Right ventricle myocardium inferior (tissue), 1 donor: ENCODE measurements at regions not wholly inside any gene's neighbourhood (a gene's known extent, or its start where the extent isn't known, plus 50 kb on each side); places are given as distances from the start of the nearest gene placed in this dataset.
A peak's percentile ranks its signal among the peaks of the same experiment; 100 is the strongest.

Experiments used
- ATAC-seq: fragments of 200-7000 bp; cut with Tn5 transposase; one replicate; pipeline ENCODE4 v1.9.1; 2020; ENCODE audit warnings: mild to moderate bottlenecking, moderate library complexity
- DNase-seq: peaks from one replicate; pipeline ENCODE4 v3.0.0; 2021; ENCODE audit errors: missing footprints
- intact Hi-C: fragments of 100-400 bp; cut with DNase I; formaldehyde crosslinking; loops from one replicate; pipeline ENCODE4 v1.11.0; 2022
- donor health status: DM: no; HTN: yes; CAD: no; lungs with severe emphysema.

DNA sequence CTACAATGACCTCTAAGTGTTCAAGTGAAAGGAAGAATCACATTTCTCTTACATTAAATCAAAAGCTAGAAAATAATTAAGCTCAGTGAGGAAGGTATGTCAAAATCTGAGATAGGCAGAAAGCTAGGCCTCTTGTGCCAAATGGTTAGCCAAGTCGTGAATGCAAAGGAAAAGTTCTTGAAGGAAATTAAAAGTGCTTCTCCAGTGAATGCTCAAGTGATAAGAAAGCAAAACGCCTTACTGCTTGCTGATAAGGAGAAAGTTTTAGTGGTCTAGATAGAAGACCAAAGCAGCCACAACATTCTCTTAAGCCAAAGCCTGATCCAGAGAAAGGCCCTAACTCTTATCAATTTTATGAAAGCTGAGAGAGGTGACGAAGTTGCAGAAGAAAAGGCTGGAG, 932.3 kb upstream of the ACVR2A start:
- DNase-seq (no peak), ATAC-seq (no peak)
- intact Hi-C loops: no loop called here

DNA sequence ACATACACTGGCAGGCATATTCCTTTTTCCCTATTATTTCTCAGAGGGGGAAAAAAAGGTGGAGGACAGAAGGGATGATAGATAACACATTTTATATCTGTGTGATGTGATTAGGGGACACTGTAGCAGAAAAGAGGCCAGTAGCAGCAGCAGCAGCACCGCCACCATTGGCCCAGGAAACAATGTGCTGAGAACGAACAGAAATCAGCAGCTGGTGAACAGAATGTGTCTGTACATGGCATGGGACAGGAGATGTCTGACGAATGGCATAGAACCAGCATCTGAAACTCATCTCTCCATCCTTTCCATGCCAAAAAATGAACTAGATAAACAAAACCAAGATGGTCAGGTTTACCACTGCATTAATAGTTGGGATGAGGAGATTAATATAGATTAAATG, 936.1 kb upstream of the ACVR2A start:
- DNase-seq (no peak), ATAC-seq (no peak)
- intact Hi-C loops: no loop called here

DNA sequence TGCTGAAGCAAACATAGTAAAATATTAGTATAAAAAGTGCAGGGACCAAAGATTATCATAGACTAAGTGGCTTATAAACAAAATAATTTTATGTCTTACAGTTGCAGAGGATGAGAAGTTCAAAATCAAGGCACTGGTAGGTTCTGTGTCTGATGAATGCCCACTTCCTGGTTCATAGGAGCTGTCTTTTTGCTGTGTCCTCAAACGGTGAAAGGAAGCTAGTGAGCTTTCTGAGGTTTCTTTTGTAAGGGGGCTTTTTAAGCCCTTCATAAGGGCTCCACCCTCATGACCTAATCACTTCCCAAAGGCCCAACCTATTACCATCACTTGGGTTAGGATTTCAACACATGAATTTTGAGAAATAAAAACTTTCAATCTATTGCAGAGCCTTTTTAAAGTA, 946.7 kb upstream of the ACVR2A start:
- ATAC-seq (no peak), DNase-seq (no peak)
- intact Hi-C loops: no loop called here

DNA sequence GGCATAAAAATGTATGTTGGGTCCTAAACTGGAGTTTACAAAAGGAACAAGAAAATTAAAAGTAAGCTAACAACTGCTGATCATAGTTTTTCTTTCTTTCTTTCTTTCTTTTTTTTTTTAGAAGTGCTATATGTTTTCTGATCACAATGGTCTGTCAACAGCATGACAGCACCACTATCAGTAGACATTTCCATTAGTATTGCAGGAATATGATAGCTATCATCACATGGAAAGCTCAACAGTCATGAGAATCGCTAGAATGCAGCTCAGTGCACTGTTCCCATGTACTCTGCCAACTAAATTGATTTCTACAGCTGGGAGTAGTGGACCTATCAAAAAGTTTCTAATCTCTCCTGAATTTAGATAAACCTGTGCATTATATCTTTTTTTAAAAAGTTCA, 950.3 kb upstream of the ACVR2A start:
- intact Hi-C loops: no loop called here
- no peak for DNase-seq
- no peak for ATAC-seq

DNA sequence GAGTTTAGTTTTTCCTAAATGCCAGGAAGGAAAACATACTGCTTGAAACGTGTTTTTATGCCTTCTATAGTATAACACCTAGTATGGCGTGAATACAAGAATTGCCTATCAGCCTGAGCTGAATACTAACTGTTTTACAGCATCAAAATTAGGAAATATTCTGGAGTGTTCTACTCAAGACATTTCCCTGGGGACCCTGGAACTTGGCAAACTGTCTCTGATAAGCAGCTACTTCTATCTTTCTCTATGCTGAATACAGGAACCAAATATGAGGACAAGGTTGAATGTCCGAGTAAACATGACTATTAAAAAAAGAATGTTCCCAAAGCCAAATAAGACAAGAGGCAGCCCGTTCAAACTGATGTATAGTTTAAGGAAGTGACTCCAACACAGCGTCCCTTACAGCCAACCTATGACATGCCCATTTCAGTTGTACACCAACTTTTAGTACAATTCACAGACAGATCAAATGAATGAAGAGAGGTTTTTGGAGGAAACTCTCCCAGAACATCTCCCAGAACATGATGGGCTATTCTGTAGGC, 951.3 kb upstream of the ACVR2A start:
- ATAC-seq (no peak), DNase-seq (no peak)
- intact Hi-C loops: no loop called here

DNA sequence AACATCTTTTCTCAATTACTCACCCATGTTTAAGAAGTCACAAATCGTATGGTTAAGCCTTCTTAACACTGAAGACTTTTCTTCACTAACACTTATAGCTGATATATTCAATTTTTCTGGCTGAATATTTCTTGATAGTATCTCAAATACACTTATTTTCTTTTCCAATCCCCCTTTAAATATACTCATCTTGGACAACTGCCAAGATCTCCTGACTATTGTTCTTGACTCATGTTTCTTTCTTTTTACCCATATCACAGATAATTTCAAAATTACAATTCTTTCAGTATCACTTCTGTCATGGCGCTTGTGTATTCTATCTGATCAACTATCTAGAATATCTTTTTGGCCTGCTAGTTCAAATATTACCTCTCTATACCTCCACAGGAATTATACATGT, 954.3 kb upstream of the ACVR2A start:
- DNase-seq: no peak
- ATAC-seq: no peak
- intact Hi-C loops: no loop called here

DNA sequence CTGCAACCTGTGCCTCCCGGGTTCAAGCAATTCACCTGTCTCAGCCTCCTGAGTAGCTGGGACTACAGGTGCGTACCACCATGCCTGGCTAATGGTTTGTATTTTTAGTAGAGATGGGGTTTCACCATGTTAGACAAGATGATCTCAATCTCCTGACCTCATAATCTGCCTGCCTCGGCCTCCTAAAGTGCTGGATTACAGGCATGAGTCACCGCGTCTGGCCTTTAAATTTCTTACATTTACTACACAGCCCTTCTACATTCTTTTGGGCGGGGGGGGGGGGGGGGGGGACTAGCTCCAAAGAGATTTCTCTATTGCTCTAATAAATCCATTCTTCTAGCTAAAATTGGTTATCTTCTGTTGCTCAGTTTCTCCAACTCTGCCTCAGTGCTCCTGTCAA, 964.9 kb upstream of the ACVR2A start:
- ATAC-seq: no peak
- no peak for DNase-seq
- intact Hi-C loops: no loop called here

DNA sequence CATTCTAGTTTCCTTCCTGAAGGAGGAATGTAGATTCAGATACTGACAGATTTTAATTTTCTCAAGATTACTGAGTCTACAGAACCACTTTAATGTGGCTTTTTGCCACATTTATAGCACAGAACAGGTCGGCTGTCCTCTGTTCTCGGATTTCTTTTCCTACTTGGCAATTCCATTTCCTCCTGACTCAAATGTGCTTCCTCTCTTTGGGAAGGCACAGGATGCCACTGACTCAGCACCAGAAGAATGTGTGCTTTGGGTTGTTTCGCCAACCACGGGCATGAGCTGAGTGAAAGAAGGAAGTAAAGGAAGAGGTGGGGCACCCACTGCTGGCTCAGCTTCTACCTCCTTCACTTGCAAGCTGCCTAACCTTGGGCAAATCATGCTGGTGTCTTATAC, 970.6 kb upstream of the ACVR2A start:
- ATAC-seq: no peak
- intact Hi-C loops: no loop called here
- DNase-seq: peak; percentile 45

DNA sequence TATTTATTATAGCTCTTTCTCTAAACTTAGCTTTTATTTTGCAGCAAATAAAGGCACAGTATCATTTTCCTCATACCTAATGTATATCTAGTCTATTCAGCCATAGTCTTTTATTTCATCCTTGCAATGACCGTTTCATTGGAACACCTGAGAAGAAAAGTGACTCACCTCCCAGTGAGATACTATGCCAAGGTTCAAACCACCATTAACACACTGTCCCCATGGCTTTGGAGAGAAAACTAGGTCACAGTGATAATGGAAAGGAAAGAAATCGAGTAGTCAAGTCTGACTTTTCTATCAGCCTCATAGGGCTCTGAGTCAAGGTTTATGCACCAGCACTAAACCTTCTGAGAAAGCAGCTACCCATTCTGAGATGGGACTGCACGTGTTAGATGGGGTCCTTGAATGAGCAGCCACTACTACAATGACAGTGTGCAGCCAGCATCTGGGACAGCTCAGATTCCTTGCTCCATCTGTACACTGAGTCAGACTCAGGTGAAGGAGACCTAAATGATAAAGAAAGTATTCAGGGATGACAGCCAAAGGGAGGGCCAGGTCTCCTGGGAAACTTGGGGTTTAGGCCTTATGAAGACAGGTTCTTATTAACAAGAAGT, 971.1 kb upstream of the ACVR2A start:
- DNase-seq (no peak), ATAC-seq (no peak)
- intact Hi-C loops: no loop called here

DNA sequence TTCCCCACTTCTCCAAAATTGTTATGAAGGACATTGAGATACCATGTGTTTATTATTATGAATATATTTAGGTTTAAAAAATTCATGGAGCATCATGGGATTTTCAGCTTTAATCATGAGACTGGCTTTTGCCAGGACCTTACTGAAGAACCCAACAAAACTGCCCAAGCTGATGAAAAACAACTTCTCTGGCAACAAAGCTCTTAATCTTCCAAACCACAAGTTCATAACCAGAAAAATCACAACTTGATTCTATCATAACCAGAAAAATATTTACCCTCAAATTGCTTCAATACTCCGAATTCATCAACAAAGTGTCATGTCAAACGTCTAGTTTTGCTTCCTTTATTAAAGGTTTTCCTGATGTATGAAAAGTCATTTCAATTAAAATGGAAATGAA, 971.8 kb upstream of the ACVR2A start:
- DNase-seq: no peak
- no peak for ATAC-seq
- intact Hi-C loops: no loop called here

DNA sequence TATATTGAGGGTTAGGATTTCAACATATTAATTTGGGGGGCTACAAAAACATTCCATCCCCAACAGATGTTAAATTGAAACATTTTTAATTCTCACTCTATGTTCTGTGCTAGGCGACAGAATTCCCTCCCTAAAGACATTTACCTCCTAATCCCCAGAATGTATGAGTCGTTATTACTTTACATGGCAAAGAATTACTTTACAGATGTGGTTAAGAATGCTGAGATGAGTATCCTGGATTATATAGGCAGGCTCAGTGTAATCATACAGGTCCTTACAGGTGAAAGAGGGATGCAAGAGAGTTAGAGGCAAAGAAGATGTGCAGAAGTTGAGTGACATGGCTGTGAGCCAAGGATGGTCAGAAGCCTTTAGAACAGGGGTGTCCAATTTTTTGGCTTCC, 974.1 kb upstream of the ACVR2A start:
- intact Hi-C loops: no loop called here
- DNase-seq (no peak), ATAC-seq (no peak)

DNA sequence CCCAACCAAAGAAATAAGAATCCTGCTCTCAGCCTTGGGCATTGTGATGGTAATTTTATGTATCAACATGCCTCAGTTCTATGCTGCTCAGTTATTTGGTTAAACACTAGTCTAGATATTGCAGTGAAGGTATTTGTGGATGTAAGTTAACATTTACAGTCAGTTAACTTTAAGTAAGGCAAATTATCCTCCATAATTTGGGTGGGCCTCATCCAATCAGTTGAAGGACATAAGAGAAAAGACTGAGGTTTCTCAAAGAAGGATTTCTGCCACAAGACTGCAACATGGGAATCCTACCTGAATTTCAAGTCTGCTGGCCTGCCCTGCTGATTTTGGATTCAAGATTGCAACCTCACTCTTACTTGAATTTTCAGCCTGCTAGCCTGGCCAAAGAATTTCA, 975.5 kb upstream of the ACVR2A start:
- ATAC-seq (no peak), DNase-seq (no peak)
- intact Hi-C loops: no loop called here

DNA sequence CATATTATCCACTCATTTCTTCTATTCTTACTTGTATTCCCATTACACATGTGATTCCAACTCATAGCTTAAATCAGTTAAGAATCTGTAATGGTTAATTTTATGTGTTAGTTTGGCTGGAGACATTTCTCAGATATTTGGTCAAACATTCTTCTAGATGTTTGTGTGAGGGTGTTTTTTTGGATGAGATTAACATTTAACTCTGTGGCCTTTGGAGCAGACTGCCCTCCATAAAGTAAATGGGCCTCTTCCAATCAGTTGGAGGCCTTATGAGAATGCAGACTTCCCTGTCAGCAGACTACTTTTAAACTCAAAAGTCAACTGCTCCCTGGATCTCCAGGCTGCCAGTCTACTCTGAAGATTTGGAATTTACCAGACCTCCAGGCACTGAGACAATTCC, 976.8 kb upstream of the ACVR2A start:
- ATAC-seq (no peak), DNase-seq (no peak)
- intact Hi-C loops: no loop called here

DNA sequence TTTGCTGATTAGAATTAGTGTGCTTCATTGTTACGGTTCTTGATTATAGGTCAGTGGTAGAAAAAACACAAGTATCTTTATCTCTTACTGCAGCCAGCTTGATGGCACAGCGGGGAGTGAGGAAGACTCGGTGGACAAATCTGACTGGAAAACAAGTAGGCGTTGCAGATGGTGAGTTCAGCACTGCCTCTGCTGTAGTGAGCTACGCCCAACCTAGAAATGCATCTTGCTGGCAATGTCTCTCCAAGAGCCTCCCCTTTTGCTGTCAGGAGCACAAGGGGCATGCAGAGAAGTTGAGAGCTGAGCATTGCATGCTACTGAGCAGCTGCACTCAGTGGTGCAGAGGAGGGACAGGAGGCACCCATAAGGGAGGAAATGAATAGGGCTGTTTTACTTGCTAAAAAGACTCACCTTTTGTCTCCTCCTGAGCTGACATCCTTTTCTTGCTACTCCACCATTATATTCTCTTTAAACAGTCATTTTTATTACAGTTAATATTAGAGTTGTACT, 977.3 kb upstream of the ACVR2A start:
- ATAC-seq (no peak), DNase-seq (no peak)
- intact Hi-C loops: no loop called here

DNA sequence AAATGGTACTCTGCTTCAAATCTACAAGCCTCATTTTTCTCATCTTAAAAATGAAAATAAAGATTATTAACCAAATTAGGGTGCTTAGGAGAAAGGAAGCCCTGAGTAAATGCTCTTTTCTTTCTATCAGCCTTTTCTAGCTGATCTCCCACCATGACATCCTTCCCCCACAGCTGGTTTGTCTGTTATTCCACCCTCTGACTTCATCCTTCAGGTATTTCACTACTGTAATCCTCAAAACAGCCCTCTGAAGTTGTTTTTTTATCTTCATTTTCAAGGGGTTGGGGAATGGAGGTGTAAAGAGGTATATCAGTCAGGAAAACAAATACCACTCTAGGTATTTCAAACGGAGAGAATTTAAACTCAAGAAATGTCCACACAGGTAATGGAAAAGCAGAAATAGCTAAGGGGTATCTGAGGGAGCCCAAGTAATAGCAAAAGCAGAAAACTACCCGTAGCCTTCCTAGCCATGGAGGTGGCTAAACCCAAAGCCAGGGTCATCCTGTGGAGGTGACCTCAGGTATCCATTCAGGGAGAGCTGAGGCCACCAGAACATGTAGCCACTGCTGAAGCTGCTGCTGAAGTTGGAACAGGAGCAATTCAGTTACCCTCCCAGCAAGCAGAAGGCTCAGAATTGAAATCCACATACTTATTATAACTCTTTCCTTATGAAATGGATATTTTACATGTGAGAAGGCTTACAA, 990.9 kb upstream of the ACVR2A start:
- ATAC-seq (no peak), DNase-seq (no peak)
- intact Hi-C loops: no loop called here

DNA sequence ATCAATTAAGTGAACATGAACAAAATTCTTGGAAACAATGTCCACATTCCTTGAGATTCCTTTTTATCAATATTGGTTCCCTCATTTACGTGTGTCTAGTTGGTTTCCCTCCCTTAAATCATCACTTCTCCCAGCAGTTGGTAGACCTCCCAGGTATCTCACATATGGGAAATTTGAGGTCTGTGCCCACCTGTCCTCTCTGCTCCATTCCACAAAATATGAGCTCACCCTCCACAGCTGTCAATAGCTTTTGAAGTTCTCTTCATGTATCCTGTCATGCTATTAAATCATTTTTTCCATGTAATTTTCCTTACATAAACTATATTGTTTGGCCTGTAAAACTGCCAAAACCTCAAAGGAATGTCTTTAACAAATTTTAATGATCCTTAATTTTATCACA, 992.2 kb upstream of the ACVR2A start:
- DNase-seq (no peak), ATAC-seq (no peak)
- intact Hi-C loops: no loop called here

DNA sequence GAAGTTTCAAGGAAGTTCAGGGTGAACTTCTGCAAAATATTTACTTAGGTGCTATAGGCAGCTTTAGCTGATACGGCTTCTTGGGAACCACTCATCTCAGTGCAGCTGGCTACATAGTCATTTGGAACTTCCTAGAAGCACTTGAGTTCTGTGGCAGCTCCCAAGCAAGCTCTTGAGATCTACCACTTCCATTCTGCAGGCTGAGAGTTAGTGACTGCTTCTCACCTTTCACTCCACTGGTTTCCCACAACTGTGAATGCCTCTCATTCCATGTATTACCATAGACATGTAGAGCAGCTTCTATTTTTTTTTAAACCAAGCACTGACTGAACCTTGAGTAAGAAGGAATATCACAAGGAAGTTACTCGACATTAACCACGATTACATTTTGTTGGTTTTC, 994.1 kb upstream of the ACVR2A start:
- intact Hi-C loops: no loop called here
- DNase-seq (no peak), ATAC-seq (no peak)

DNA sequence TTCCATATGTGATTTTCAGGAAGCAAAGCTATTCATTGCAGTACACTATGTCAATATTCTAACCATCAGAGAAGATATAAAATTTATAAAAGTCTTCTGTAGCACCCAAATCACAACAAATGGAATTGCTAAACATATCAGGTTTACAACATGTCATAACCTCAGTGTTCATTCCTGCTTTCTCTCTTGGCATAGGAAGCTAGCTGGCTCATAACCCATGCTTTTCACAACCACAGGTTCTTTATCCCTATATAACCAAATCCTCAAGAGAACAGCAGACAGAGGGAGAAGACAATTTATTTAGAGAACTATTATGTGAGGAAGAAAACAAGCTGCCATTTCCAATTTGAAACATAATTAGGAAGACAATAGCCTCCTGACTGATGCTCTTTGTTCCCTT, 997.0 kb upstream of the ACVR2A start:
- no peak for DNase-seq
- no peak for ATAC-seq
- intact Hi-C loops: no loop called here

DNA sequence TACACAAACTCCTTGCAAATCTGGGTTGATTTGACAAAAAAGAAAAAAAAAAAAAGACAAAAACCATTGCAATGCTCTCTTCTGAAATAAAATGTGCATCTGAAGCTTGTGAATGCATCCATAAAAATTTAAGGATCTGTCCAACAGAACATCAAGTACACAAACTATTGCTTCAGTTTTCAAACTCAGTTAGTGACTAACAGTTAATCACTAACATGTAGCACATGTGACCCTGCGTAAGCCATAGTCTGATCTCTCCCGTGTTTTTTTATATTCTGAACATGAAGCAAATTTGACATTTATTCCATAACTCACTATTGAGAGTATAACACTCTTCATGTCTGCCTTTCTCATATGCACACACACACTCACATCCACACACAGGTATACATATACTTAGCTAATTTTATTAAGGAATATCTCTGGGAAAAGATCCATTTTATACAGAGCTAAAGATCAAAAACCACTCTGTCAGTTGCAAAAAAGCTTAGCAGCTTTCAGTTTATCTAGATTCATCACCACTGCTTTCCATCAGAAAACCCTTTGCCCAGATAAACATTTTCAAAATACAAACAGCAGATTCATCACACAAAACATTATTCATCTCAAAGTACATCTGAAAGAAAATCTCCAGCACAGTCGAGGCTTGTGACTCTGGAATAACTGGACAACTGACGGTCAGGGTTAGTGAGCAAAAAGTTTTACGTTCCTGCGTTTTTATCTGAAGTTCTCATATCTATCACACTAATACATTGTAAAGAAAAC, 1000.4 kb upstream of the ACVR2A start:
- DNase-seq (no peak), ATAC-seq (no peak)
- intact Hi-C loops: no loop called here

DNA sequence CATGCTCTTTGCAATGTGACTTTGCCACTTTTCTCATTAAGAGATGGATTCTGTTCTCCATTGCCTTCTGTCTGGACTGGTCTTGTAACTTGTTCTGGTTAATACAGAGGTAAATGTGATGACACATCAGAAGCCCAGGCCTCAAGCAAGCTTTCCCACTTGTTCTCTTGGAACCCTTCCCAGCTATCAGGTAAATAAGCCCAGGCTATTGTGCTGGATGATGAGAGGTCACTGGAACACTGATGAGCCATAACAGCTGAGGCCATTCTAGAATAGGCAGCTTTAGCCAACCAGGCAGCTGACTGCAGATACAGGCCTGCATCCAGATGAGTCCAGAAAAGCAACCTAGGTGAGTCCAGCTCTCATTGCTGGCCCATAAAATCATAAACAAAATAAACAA, 1007.0 kb upstream of the ACVR2A start:
- intact Hi-C loops: no loop called here
- DNase-seq: no peak
- ATAC-seq: no peak
